ENCODE measurements at regions not wholly inside any gene's neighbourhood (a gene's known extent, or its start where the extent isn't known, plus 50 kb on each side); places are given as distances from the start of the nearest gene placed in this dataset.

DNA sequence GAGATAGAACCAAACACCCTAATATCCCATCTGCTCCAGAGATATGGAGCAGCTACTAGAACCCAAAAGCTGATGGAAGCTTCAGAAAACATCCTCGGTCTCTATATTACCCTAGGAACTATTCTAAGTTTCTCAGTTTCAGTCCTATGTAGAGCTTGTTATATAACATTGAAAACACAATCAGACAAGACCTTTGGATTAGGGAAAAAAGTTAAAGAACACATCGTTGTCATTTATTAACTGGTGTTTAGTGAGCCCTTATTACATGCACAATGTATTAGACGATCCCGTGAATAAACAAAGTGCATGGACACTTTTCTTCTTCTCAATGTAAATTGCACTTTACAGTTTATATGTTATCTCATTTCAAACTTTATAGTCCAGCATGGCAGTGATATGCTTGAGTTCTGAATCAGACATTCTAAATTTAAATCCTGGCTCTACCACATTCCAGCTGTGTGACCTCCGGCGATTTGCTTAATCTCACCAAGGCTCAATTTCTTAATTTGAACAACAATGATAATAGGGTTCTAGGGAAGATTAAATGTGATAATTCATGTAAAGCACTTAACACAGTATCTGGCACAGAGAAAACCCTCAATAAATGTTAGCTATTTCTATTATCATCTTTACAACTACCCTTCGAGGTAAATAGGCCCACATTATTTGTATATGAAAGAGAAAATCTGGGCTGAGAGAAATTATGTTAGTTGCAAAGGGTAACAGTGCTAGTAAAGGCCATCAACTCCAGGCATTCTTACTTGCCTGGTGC is 83.6 kb upstream of the PIK3C3 start:
- Histone ChIP-seq H3K4me1 (ENCODE audit: control insufficient read depth, insufficient read depth, low read length) (no peaks in the 10 kb centered on the region), H4K20me1 (ENCODE audit: control insufficient read depth, insufficient read depth) (no peaks in the 10 kb centered on the region), H3K4me3 (no peak overlapping the region), H3K9ac (ENCODE audit: control insufficient read depth, insufficient read depth, low read length) (no peak overlapping the region), H3K27ac (ENCODE audit: control insufficient read depth, insufficient read depth) (no peak overlapping the region), H2AFZ (ENCODE audit: control insufficient read depth, low read depth, low read length) (no peak overlapping the region), H3K27me3 (replicated peaks in 1 of 2; ENCODE audit: control insufficient read depth in 2 of 2, insufficient read depth in 2 of 2, low read length in 1 of 2) (no peaks in the 10 kb centered on the region), H3K36me3 (ENCODE audit: control insufficient read depth in 2 of 2, insufficient read depth in 2 of 2, low read length in 1 of 2) (no peaks in the 10 kb centered on the region), H3K79me2 (ENCODE audit: control insufficient read depth, insufficient read depth, low read length) (no peaks in the 10 kb centered on the region), H3K9me3 (replicated peaks; ENCODE audit: control insufficient read depth, insufficient read depth, low read length) (no peaks in the 10 kb centered on the region), H3K4me2 (ENCODE audit: control insufficient read depth, insufficient read depth) (no peak overlapping the region)
- ChIA-PET RAD21 (ENCODE audit: unreplicated experiment) (no interaction called here), CTCF (interaction anchor here (0.6 to 1.5 kb wide), 4 partner anchors 11 to 48 kb away, joined by 3 to 5 read pairs (median 3); no protein-coding TSS in a partner anchor), POLR2A (no interaction called here), SMC1A (ENCODE audit: uncharacterized antibody, unreplicated experiment) (interaction anchor here (0.6 kb wide), 1 partner anchor 907 kb away, joined by 3 read pairs; no protein-coding TSS in a partner anchor)
- DNase-seq (ENCODE audit: low read depth, low spot score) (no peak), ATAC-seq (no peak), FAIRE-seq (no peak)
- in situ Hi-C loops (cut with MboI) (no loop called here), intact Hi-C loops (cut with micrococcal nuclease; ENCODE audit: unreplicated experiment) (no loop called here)
- TF ChIP-seq NR2C1 (IDR thresholded peaks at IDR 0.05): no peak
- TF ChIP-seq, protein P1, sequence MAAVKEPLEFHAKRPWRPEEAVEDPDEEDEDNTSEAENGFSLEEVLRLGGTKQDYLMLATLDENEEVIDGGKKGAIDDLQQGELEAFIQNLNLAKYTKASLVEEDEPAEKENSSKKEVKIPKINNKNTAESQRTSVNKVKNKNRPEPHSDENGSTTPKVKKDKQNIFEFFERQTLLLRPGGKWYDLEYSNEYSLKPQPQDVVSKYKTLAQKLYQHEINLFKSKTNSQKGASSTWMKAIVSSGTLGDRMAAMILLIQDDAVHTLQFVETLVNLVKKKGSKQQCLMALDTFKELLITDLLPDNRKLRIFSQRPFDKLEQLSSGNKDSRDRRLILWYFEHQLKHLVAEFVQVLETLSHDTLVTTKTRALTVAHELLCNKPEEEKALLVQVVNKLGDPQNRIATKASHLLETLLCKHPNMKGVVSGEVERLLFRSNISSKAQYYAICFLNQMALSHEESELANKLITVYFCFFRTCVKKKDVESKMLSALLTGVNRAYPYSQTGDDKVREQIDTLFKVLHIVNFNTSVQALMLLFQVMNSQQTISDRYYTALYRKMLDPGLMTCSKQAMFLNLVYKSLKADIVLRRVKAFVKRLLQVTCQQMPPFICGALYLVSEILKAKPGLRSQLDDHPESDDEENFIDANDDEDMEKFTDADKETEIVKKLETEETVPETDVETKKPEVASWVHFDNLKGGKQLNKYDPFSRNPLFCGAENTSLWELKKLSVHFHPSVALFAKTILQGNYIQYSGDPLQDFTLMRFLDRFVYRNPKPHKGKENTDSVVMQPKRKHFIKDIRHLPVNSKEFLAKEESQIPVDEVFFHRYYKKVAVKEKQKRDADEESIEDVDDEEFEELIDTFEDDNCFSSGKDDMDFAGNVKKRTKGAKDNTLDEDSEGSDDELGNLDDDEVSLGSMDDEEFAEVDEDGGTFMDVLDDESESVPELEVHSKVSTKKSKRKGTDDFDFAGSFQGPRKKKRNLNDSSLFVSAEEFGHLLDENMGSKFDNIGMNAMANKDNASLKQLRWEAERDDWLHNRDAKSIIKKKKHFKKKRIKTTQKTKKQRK (IDR thresholded peaks at IDR 0.05; ENCODE audit: low read depth, low read length): no peak
- TF ChIP-seq ZNF274 (IDR thresholded peaks at IDR 0.05; ENCODE audit: insufficient read depth, insufficient read length): no peak
- no peak for TF ChIP-seq KAT2A (conservative IDR thresholded peaks at IDR 0.05; ENCODE audit: control insufficient read depth, low read depth, low read length)
- TF ChIP-seq FOS (IDR thresholded peaks at IDR 0.05; ENCODE audit: borderline replicate concordance, extremely low read depth, insufficient read length): no peak
- no peak for TF ChIP-seq STAT3 (IDR thresholded peaks at IDR 0.05; ENCODE audit: low read depth, low read length)
- TF ChIP-seq, protein P2, sequence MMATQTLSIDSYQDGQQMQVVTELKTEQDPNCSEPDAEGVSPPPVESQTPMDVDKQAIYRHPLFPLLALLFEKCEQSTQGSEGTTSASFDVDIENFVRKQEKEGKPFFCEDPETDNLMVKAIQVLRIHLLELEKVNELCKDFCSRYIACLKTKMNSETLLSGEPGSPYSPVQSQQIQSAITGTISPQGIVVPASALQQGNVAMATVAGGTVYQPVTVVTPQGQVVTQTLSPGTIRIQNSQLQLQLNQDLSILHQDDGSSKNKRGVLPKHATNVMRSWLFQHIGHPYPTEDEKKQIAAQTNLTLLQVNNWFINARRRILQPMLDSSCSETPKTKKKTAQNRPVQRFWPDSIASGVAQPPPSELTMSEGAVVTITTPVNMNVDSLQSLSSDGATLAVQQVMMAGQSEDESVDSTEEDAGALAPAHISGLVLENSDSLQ (IDR thresholded peaks at IDR 0.05): no peak
- TF ChIP-seq, protein P3, sequence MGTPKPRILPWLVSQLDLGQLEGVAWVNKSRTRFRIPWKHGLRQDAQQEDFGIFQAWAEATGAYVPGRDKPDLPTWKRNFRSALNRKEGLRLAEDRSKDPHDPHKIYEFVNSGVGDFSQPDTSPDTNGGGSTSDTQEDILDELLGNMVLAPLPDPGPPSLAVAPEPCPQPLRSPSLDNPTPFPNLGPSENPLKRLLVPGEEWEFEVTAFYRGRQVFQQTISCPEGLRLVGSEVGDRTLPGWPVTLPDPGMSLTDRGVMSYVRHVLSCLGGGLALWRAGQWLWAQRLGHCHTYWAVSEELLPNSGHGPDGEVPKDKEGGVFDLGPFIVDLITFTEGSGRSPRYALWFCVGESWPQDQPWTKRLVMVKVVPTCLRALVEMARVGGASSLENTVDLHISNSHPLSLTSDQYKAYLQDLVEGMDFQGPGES (IDR thresholded peaks at IDR 0.05): no peak
- no peak for TF ChIP-seq NR2F1 (conservative IDR thresholded peaks at IDR 0.05)
- BruUV-seq (replicated peaks): no TSS peak
- whole genome bisulfite sequencing (ENCODE audit: insufficient coverage, insufficient replicate concordance, low lambda C conversion rate, missing lambda C conversion rate): 26% methylated on average over 7 of the region's 7 CpGs

Data from GM12878 (cell line).